GM12891 (cell line): ENCODE measurements at regions not wholly inside any gene's neighbourhood (a gene's known extent, or its start where the extent isn't known, plus 50 kb on each side); places are given as distances from the start of the nearest gene placed in this dataset.

ENCODE experiments used
- PAX5 ChIP-seq: IDR thresholded peaks from 2 replicates; pipeline ENCODE4 v1.6.1; 2011; ENCODE audit warnings: low read length, moderate library complexity, mild to moderate bottlenecking; ENCODE audit not compliant: insufficient read depth, severe bottlenecking
- POLR2A ChIP-seq: IDR thresholded peaks from 2 replicates; pipeline ENCODE4 v1.6.1; 2011; ENCODE audit warnings: low read depth, low read length, control low read depth
- POLR2AphosphoS5 ChIP-seq: IDR thresholded peaks from 2 replicates; pipeline ENCODE4 v1.6.1; 2011; ENCODE audit warnings: low read depth, low read length, control low read depth
- POU2F2 ChIP-seq: IDR thresholded peaks from 2 replicates; pipeline ENCODE4 v1.6.1; 2011; ENCODE audit warnings: low read depth, mild to moderate bottlenecking, control low read depth, low read length, moderate library complexity

- TF ChIP-seq POLR2A = no peak
- TF ChIP-seq POLR2AphosphoS5 = no peak
- TF ChIP-seq POU2F2 = no peak
- no peak for TF ChIP-seq PAX5
Observed at GRCh38 chr7:136325578-136325977, 348.4 kb upstream of the MTPN start.
